Endothelial cell of umbilical vein (primary cell): ENCODE measurements at regions not wholly inside any gene's neighbourhood (a gene's known extent, or its start where the extent isn't known, plus 50 kb on each side); places are given as distances from the start of the nearest gene placed in this dataset.

Experiments used
- BruUV-seq: library from RNA; stranded (reverse); fragments of 400-500 nt; replicated peaks from 2 replicates; lab custom pipeline; 2021; lab: Mats Ljungman, UMichigan
- CTCF ChIA-PET: fragments of 300-600, 350-600 bp; sonication (Branson Sonifier 250); formaldehyde crosslinking; loops from one replicate; lab custom pipeline; 2021; ENCODE audit warnings: antibody characterized with exemption, inconsistent platforms; lab: Charles Lee
- POLR2A ChIA-PET: fragments of 300-600, 350-600 bp; sonication (Branson Sonifier 250); formaldehyde crosslinking; loops from one replicate; lab custom pipeline; 2021; ENCODE audit warnings: antibody characterized with exemption, inconsistent platforms; lab: Charles Lee
- DNase-seq: peaks from one replicate; pipeline ENCODE4 v3.0.0-alpha.2; 2011; ENCODE audit warnings: low read depth, low spot score
- FAIRE-seq: peaks from 2 replicates; lab custom pipeline; 2011; peaks lifted over from hg19 to GRCh38; lab: Jason Lieb, UNC
- H2AFZ ChIP-seq: 2 replicates; pipeline ENCODE4 v1.6.0; 2012; ENCODE audit warnings: low read depth, low read length, control low read depth, inconsistent platforms
- H3K27ac ChIP-seq: 2 replicates; pipeline ENCODE4 v1.5.1; 2011; ENCODE audit warnings: low read depth, mild to moderate bottlenecking, control low read depth, low read length, moderate library complexity; ENCODE audit not compliant: insufficient read depth
- H3K27me3 ChIP-seq, 2 experiments: 2 replicates each; pipeline versions ENCODE4 v1.6.0 to v1.6.1; 2011; ENCODE audit warnings: low read length in 2 of 2, mixed read lengths in 1 of 2; ENCODE audit not compliant: control insufficient read depth in 2 of 2, insufficient read depth in 2 of 2
- H3K36me3 ChIP-seq, 2 experiments: 2 replicates in 1 of 2; 3 replicates in 1 of 2; pipeline ENCODE4 v1.5.1; 2011; ENCODE audit warnings: low read length in 2 of 2, mild to moderate bottlenecking in 1 of 2, moderate library complexity in 1 of 2; ENCODE audit not compliant: control insufficient read depth in 2 of 2, insufficient read depth in 2 of 2; ENCODE audit errors: extremely low read depth in 1 of 2
- H3K4me1 ChIP-seq: 3 replicates; pipeline ENCODE4 v1.5.1; 2011; ENCODE audit warnings: mild to moderate bottlenecking, low read length; ENCODE audit not compliant: control insufficient read depth, insufficient read depth; ENCODE audit errors: extremely low read depth
- H3K4me2 ChIP-seq: 2 replicates; pipeline ENCODE4 v1.6.1; 2011; ENCODE audit warnings: low read length, control low read depth, mixed read lengths; ENCODE audit not compliant: insufficient read depth
- H3K4me3 ChIP-seq, 3 experiments: fragments of 200-600 bp in 1 of 3; sonication (generic), shearing (Covaris generic) in 1 of 3; replicated peaks in 1 of 3; 2 replicates each; pipeline ENCODE4 v1.5.1; 2011 to 2016; ENCODE audit warnings: control low read depth in 3 of 3, low read length in 3 of 3, mild to moderate bottlenecking in 2 of 3, inconsistent platforms in 1 of 3, low read depth in 1 of 3, moderate library complexity in 1 of 3; ENCODE audit not compliant: insufficient read depth in 1 of 3
- H3K79me2 ChIP-seq: 2 replicates; pipeline ENCODE4 v1.6.0; 2012; ENCODE audit warnings: low read length, inconsistent platforms; ENCODE audit not compliant: control insufficient read depth, insufficient read depth
- H3K9ac ChIP-seq: replicated peaks from 2 replicates; pipeline ENCODE3; 2011; ENCODE audit warnings: low read length, control low read depth; ENCODE audit not compliant: insufficient read depth; ENCODE audit errors: extremely low read depth
- H3K9me1 ChIP-seq: replicated peaks from 3 replicates; pipeline ENCODE4 v1.6.0; 2011; ENCODE audit warnings: mild to moderate bottlenecking, low read length; ENCODE audit not compliant: control insufficient read depth, insufficient read depth; ENCODE audit errors: extremely low read depth
- H3K9me3 ChIP-seq: replicated peaks from 2 replicates; pipeline ENCODE4 v1.5.1; 2012; ENCODE audit warnings: low read length, inconsistent platforms; ENCODE audit not compliant: control insufficient read depth, insufficient read depth
- H4K20me1 ChIP-seq: replicated peaks from 2 replicates; pipeline ENCODE3; 2011; ENCODE audit warnings: mild to moderate bottlenecking, low read length; ENCODE audit not compliant: control insufficient read depth, insufficient read depth; ENCODE audit errors: extremely low read depth
- CTCF ChIP-seq, 2 donors: IDR thresholded peaks; 1 replicate in 1 of 2; 2 replicates in 1 of 2; pipeline ENCODE4 v1.5.1; 2011; ENCODE audit warnings: low read length in 2 of 2, mild to moderate bottlenecking in 2 of 2, moderate library complexity in 2 of 2, control low read depth in 1 of 2, inconsistent platforms in 1 of 2, low read depth in 1 of 2; ENCODE audit not compliant: insufficient read depth in 1 of 2; ENCODE audit errors: extremely low read depth in 1 of 2
- EZH2 ChIP-seq: IDR thresholded peaks from 2 replicates; pipeline ENCODE4 v1.6.1; 2012; ENCODE audit warnings: borderline replicate concordance, low read depth, mild to moderate bottlenecking, moderate library complexity, low read length, inconsistent platforms; ENCODE audit not compliant: severe bottlenecking
- FOS ChIP-seq: IDR thresholded peaks from 2 replicates; pipeline ENCODE4 v1.6.1; 2011; ENCODE audit warnings: mild to moderate bottlenecking, low read length, moderate library complexity, borderline replicate concordance; ENCODE audit not compliant: insufficient read depth
- GATA2 ChIP-seq: IDR thresholded peaks from 2 replicates; pipeline ENCODE4 v1.7.0; 2011; ENCODE audit warnings: low read depth, mild to moderate bottlenecking, moderate library complexity, mixed read lengths, low read length; ENCODE audit not compliant: insufficient read length, insufficient read depth
- JUN ChIP-seq: IDR thresholded peaks from 2 replicates; pipeline ENCODE4 v1.6.1; 2011; ENCODE audit warnings: borderline replicate concordance, low read depth; ENCODE audit not compliant: insufficient read length, insufficient read depth
- MAX ChIP-seq: IDR thresholded peaks from 2 replicates; pipeline ENCODE4 v1.6.1; 2011; ENCODE audit not compliant: insufficient read depth, insufficient read length
- MYC ChIP-seq: IDR thresholded peaks from one replicate; pipeline ENCODE4 v1.6.1; 2011; ENCODE audit warnings: mild to moderate bottlenecking, low read depth, low read length
- POLR2A ChIP-seq: IDR thresholded peaks from 2 replicates; pipeline ENCODE4 v1.6.1; 2012; ENCODE audit warnings: low read depth, mild to moderate bottlenecking, control low read depth, low read length
- POLR2AphosphoS5 ChIP-seq: IDR thresholded peaks from 2 replicates; pipeline ENCODE4 v1.6.1; 2012; ENCODE audit warnings: low read depth, mild to moderate bottlenecking, control low read depth, low read length, moderate library complexity; ENCODE audit not compliant: insufficient read depth
- dilution Hi-C: fragments of 300-500 bp; cut with MboI; formaldehyde crosslinking; loops from one replicate; pipeline ENCODE4 v1.15.0; 2019; ENCODE audit warnings: low sequenced_read_pairs; ENCODE audit not compliant: extremely low pct_ligation_motif_present
- intact Hi-C: fragments of 100-400 bp; cut with micrococcal nuclease; formaldehyde crosslinking; loops from one replicate; pipeline ENCODE4 v1.10.0; 2022

- POLR2A ChIA-PET: no interaction called here
- dilution Hi-C loops: no loop called here
- no peaks in the 10 kb centered on the region for H3K27me3 ChIP-seq
Observed at GRCh38 chr3:94561094-94561493, 498.2 kb downstream of the NSUN3 start.

More at GRCh38 chr3:94561094-94561493, 498.2 kb downstream of the NSUN3 start:
- H3K4me3 ChIP-seq: no peak overlapping the region
- H3K9ac ChIP-seq: no peak overlapping the region
- no peaks in the 10 kb centered on the region for H3K9me3 ChIP-seq
- H3K4me1 ChIP-seq: no peaks in the 10 kb centered on the region
- H3K9me1 ChIP-seq: no peaks in the 10 kb centered on the region
- no peak overlapping the region for H3K27ac ChIP-seq
- no peak for DNase-seq
- TF ChIP-seq EZH2 (no peak), MAX (no peak), POLR2A (no peak), FOS (no peak), JUN (no peak), POLR2AphosphoS5 (no peak), GATA2 (no peak), MYC (no peak), CTCF (IDR thresholded peaks at IDR 0.05; ENCODE audit: extremely low read depth in 1 of 2, insufficient read depth in 1 of 2, low read depth in 1 of 2, low read length in 2 of 2) (no peak)
- H3K4me2 ChIP-seq: no peak overlapping the region
- CTCF ChIA-PET: no interaction called here
- H3K36me3 ChIP-seq: no peaks in the 10 kb centered on the region
- no peaks in the 10 kb centered on the region for H4K20me1 ChIP-seq
- no TSS peak for BruUV-seq
- FAIRE-seq: no peak
- intact Hi-C loops: no loop called here
- no peaks in the 10 kb centered on the region for H3K79me2 ChIP-seq
- H2AFZ ChIP-seq: no peak overlapping the region
